OCI-LY7 (cell line): ENCODE measurements at regions not wholly inside any gene's neighbourhood (a gene's known extent, or its start where the extent isn't known, plus 50 kb on each side); places are given as distances from the start of the nearest gene placed in this dataset.
A peak's percentile ranks its signal among the peaks of the same experiment; 100 is the strongest.

Source experiments
- CTCF ChIP-seq: fragments of 200-600 bp; sonication (generic); conservative IDR thresholded peaks from 2 replicates; pipeline ENCODE4 v1.5.1; 2014; ENCODE audit warnings: mild to moderate bottlenecking, antibody characterized with exemption, low read length, moderate library complexity, mixed read lengths
- EZH2phosphoT487 ChIP-seq: fragments of 200-600 bp; sonication (generic); IDR thresholded peaks from 2 replicates; pipeline ENCODE4 v1.6.1; 2018; ENCODE audit warnings: low read depth, borderline replicate concordance, mild to moderate bottlenecking, mixed run types, antibody characterized with exemption, low read length, moderate library complexity, mixed read lengths

- peak; percentile 63 for TF ChIP-seq CTCF
- no peak for TF ChIP-seq EZH2phosphoT487
These were observed 122.1 kb upstream of the TPRG1 start for GRCh38 chr3:189049458-189050236.
